HCT116 (cell line): ENCODE measurements at regions not wholly inside any gene's neighbourhood (a gene's known extent, or its start where the extent isn't known, plus 50 kb on each side); places are given as distances from the start of the nearest gene placed in this dataset.
A peak's percentile ranks its signal among the peaks of the same experiment; 100 is the strongest.
"Not testable (repeated sequence)": the region's sequence is repeated elsewhere in the genome, so short reads cannot be mapped to it uniquely, and the experiment has no call there.

ENCODE experiments used
- ATAC-seq: fragments of 200-7000 bp; cut with Tn5 transposase; 2 replicates; pipeline ENCODE4 v1.9.1; 2020; ENCODE audit warnings: mild to moderate bottlenecking, moderate library complexity
- BruUV-seq: library from RNA; stranded (reverse); fragments of 400-500 nt; replicated peaks from 2 replicates; lab custom pipeline; 2021; lab: Mats Ljungman, UMichigan
- CTCF ChIA-PET: fragments of 300-600 bp; sonication (Branson Sonifier 250); formaldehyde crosslinking; loops from one replicate; lab custom pipeline; 2021; ENCODE audit warnings: antibody characterized with exemption; lab: Charles Lee
- POLR2A ChIA-PET: fragments of 300-600, 350-600 bp; sonication (Branson Sonifier 250); formaldehyde crosslinking; loops from one replicate; lab custom pipeline; 2021; ENCODE audit warnings: antibody characterized with exemption; lab: Charles Lee
- RAD21 ChIA-PET, 2 experiments: fragments of 300-600 bp; sonication (Branson Sonifier 250); formaldehyde crosslinking; loops; one replicate each; lab custom pipeline; 2023; ENCODE audit warnings: low total read pairs in 2 of 2; ENCODE audit not compliant: uncharacterized antibody in 2 of 2, unreplicated experiment in 2 of 2, low non-redundant PET in 1 of 2; lab: Charles Lee
- DNase-seq: peaks from one replicate; pipeline ENCODE4 v3.0.0-alpha.2; 2010; ENCODE audit warnings: low read depth, low spot score
- H2AFZ ChIP-seq: fragments of 200-600 bp; shearing (Covaris generic), sonication (generic); 2 replicates; pipeline ENCODE4 v1.6.1; 2017; ENCODE audit warnings: low read depth, mixed run types, mixed read lengths, antibody characterized with exemption, low read length; ENCODE audit not compliant: poor library complexity, severe bottlenecking
- H3K27ac ChIP-seq: 2 replicates; pipeline ENCODE4 v1.5.1; 2012; ENCODE audit warnings: low read depth, low read length
- H3K27me3 ChIP-seq: fragments of 200-600 bp; sonication (generic); 2 replicates; pipeline ENCODE4 v1.6.1; 2016; ENCODE audit warnings: mixed run types, low read length, mixed read lengths; ENCODE audit not compliant: insufficient read depth
- H3K36me3 ChIP-seq, 2 experiments: fragments of 200-500 bp in 1 of 2; fragments of 200-600 bp in 1 of 2; sonication (Bioruptor generic) in 1 of 2; sonication (generic) in 1 of 2; 2 replicates each; pipeline versions ENCODE4 v1.5.1 to v1.6.1; 2014 to 2016; ENCODE audit warnings: low read length in 2 of 2, inconsistent platforms in 1 of 2, mixed read lengths in 1 of 2, mixed run types in 1 of 2; ENCODE audit not compliant: insufficient read depth in 2 of 2, control insufficient read depth in 1 of 2
- H3K4me1 ChIP-seq, 2 experiments: fragments of 200-600 bp in 1 of 2; sonication (generic) in 1 of 2; 2 replicates each; pipeline versions ENCODE4 v1.5.1 to v1.6.1; 2012 to 2017; ENCODE audit warnings: low read length in 2 of 2, inconsistent platforms in 1 of 2, mild to moderate bottlenecking in 1 of 2, mixed read lengths in 1 of 2, mixed run types in 1 of 2, moderate library complexity in 1 of 2; ENCODE audit not compliant: insufficient read depth in 2 of 2, control insufficient read depth in 1 of 2
- H3K4me2 ChIP-seq: fragments of 200-600 bp; sonication (generic); 2 replicates; pipeline ENCODE4 v1.6.1; 2017; ENCODE audit warnings: mixed run types, low read length, mixed read lengths
- H3K4me3 ChIP-seq, 2 experiments: fragments of 200-600 bp in 1 of 2; sonication (generic) in 1 of 2; replicated peaks in 1 of 2; 2 replicates each; pipeline ENCODE4 v1.5.1; 2011 to 2016; ENCODE audit warnings: low read length in 2 of 2, control low read depth in 1 of 2, low read depth in 1 of 2, mild to moderate bottlenecking in 1 of 2, mixed read lengths in 1 of 2, mixed run types in 1 of 2
- H3K79me2 ChIP-seq: fragments of 200-600 bp; sonication (generic); 2 replicates; pipeline ENCODE4 v1.6.1; 2017; ENCODE audit warnings: mild to moderate bottlenecking, mixed run types, low read length, moderate library complexity, mixed read lengths; ENCODE audit not compliant: insufficient read depth
- H3K9ac ChIP-seq: fragments of 200-600 bp; sonication (generic); 2 replicates; pipeline ENCODE4 v1.6.1; 2016; ENCODE audit warnings: low read length, mixed read lengths
- H3K9me2 ChIP-seq: fragments of 200-600 bp; sonication (generic), shearing (Covaris generic); 2 replicates; pipeline ENCODE4 v1.6.1; 2017; ENCODE audit warnings: mixed run types, mild to moderate bottlenecking, moderate library complexity; ENCODE audit not compliant: insufficient read depth
- H3K9me3 ChIP-seq, 2 experiments: fragments of 200-500 bp in 1 of 2; fragments of 200-600 bp in 1 of 2; sonication (Bioruptor generic) in 1 of 2; sonication (generic) in 1 of 2; 2 replicates each; pipeline ENCODE4 v1.6.1; 2014 to 2017; ENCODE audit warnings: low read length in 2 of 2, mixed read lengths in 2 of 2, inconsistent platforms in 1 of 2, low read depth in 1 of 2, mild to moderate bottlenecking in 1 of 2, mixed run types in 1 of 2, moderate library complexity in 1 of 2; ENCODE audit not compliant: control insufficient read depth in 1 of 2, insufficient read depth in 1 of 2
- H4K20me1 ChIP-seq: fragments of 200-600 bp; sonication (generic), shearing (Covaris generic); 2 replicates; pipeline ENCODE4 v1.6.1; 2017; ENCODE audit warnings: mixed run types, mild to moderate bottlenecking, moderate library complexity; ENCODE audit not compliant: insufficient read depth
- intact Hi-C: fragments of 100-400 bp; cut with micrococcal nuclease; formaldehyde crosslinking; loops from 2 replicates; pipeline ENCODE4 v1.10.0; 2022

GRCh38 chr2:91623739-91624138, 2932.3 kb downstream of the RPIA start:
- H3K27ac ChIP-seq, BruUV-seq, H3K9ac ChIP-seq: not testable (repeated sequence)

DNA sequence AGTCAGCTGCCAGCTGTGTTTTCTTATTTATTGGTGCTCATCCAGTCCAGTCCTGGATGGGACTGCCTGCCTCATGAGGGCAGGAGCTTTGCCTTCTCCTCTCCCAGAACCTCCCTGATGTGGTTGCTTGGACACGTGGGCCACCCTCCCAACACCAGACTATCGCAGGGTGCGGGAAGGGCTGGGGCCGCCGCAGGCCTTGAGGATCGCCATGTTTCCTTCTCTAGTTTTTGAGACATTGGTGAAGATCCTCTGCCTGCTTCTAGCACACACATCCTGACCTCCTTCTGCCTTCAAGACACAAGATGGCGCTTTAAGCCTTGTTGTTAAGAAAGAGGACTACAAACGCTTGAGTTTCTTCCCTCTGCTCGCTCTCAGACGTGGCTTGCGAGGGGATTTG, 2937.0 kb downstream of the RPIA start:
- CTCF ChIA-PET, H3K9me2 ChIP-seq, BruUV-seq, H3K4me2 ChIP-seq, H3K79me2 ChIP-seq, DNase-seq, ATAC-seq, H3K27ac ChIP-seq, H3K9me3 ChIP-seq, H3K4me3 ChIP-seq, H4K20me1 ChIP-seq, H2AFZ ChIP-seq, H3K4me1 ChIP-seq, H3K36me3 ChIP-seq, intact Hi-C loops, RAD21 ChIA-PET, H3K9ac ChIP-seq, H3K27me3 ChIP-seq, POLR2A ChIA-PET: not testable (repeated sequence)

More at GRCh38 chr2:91623739-91624138, 2932.3 kb downstream of the RPIA start:
- H3K36me3 ChIP-seq, H3K27me3 ChIP-seq, H3K4me2 ChIP-seq, DNase-seq, intact Hi-C loops, CTCF ChIA-PET, H3K9me2 ChIP-seq, H3K9me3 ChIP-seq, RAD21 ChIA-PET, H4K20me1 ChIP-seq, H3K4me1 ChIP-seq, H3K79me2 ChIP-seq, POLR2A ChIA-PET, H2AFZ ChIP-seq, ATAC-seq, H3K4me3 ChIP-seq: not testable (repeated sequence)

GRCh38 chr2:91657193-91657592, 2965.7 kb downstream of the RPIA start:
- H3K9ac ChIP-seq, CTCF ChIA-PET, H3K79me2 ChIP-seq, H2AFZ ChIP-seq, H4K20me1 ChIP-seq, H3K4me3 ChIP-seq, H3K4me2 ChIP-seq, H3K4me1 ChIP-seq, H3K9me2 ChIP-seq, H3K27me3 ChIP-seq, RAD21 ChIA-PET, POLR2A ChIA-PET, H3K9me3 ChIP-seq, intact Hi-C loops, DNase-seq, H3K36me3 ChIP-seq, ATAC-seq, H3K27ac ChIP-seq: not testable (repeated sequence)
- BruUV-seq = TSS peak; percentile 22

DNA sequence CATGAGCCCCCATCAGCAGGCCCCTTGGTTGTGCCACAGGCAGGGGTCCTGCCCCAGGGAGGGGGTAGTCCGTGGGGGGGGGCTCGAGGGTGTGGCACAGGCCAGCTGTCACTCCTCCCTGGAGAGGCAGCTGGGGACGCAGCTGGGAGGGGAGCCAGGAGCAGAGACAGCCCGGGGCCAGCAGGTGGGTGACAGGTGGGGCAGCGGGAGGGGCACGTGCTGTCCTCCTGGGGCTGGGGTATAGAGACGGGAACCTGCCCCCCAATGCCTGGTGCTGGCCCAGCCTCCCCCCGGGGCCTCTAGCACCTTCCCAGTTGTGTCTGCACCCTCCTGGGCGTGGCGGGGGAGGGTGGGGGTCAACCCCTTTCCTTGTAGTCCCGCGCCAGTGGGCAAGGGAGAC, 2966.9 kb downstream of the RPIA start:
- H3K27ac ChIP-seq, H4K20me1 ChIP-seq, H3K9me3 ChIP-seq, H3K9me2 ChIP-seq, H3K36me3 ChIP-seq, DNase-seq, POLR2A ChIA-PET, RAD21 ChIA-PET, H2AFZ ChIP-seq, H3K4me1 ChIP-seq, H3K4me2 ChIP-seq, H3K9ac ChIP-seq, intact Hi-C loops, H3K79me2 ChIP-seq, CTCF ChIA-PET, BruUV-seq, ATAC-seq, H3K4me3 ChIP-seq, H3K27me3 ChIP-seq: not testable (repeated sequence)
